GM12892 (cell line): ENCODE measurements at regions not wholly inside any gene's neighbourhood (a gene's known extent, or its start where the extent isn't known, plus 50 kb on each side); places are given as distances from the start of the nearest gene placed in this dataset.

Experiments
- POLR2A ChIP-seq: IDR thresholded peaks from 2 replicates; pipeline ENCODE4 v1.6.1; 2011; ENCODE audit warnings: low read depth, low read length, control low read depth
- POLR2AphosphoS5 ChIP-seq: IDR thresholded peaks from 2 replicates; pipeline ENCODE4 v1.6.1; 2011; ENCODE audit warnings: low read depth, low read length, control low read depth

GRCh38 chr2:53536583-53537361, 230.8 kb upstream of the CHAC2 start:
- TF ChIP-seq POLR2A (no peak), POLR2AphosphoS5 (no peak)
